Body of pancreas (tissue), 4 donors: ENCODE measurements at regions not wholly inside any gene's neighbourhood (a gene's known extent, or its start where the extent isn't known, plus 50 kb on each side); places are given as distances from the start of the nearest gene placed in this dataset.

ENCODE experiments used
- POLR2A ChIP-seq, 3 donors: fragments of 450-650 bp; IDR thresholded peaks; one replicate each; pipeline ENCODE4 v1.6.1; 2016; ENCODE audit warnings: antibody characterized with exemption in 3 of 3, mild to moderate bottlenecking in 2 of 3
- TF ChIP-seq, protein P1 (sequence below), 7 experiments: fragments of 450-650 bp in 4 of 7; fragments of 200-600 bp in 3 of 7; sonication (generic) in 3 of 7; IDR thresholded peaks; one replicate each; pipeline ENCODE4 v1.5.1; 2016 to 2019; ENCODE audit warnings: antibody characterized with exemption in 7 of 7

DNA sequence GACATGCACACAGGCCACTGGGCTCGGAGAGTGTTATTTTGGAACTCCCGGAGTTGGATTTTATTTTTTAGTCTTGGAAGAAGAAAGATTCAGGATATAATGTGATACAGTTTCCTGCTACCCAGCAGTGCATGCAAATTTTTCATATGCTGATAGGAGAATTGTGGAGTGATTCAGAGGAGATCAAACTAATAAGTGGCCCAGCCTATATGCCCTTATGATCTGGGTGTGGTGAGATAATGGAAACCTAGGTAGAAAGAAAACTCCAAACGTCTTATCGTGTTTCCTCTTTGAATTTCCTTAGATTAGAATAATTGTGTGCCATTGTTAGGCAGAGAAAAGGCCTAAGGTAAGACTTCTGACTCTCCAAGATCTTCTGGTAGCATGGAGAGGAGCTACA is 401.2 kb upstream of the BTBD3 start:
- TF ChIP-seq, protein P1, sequence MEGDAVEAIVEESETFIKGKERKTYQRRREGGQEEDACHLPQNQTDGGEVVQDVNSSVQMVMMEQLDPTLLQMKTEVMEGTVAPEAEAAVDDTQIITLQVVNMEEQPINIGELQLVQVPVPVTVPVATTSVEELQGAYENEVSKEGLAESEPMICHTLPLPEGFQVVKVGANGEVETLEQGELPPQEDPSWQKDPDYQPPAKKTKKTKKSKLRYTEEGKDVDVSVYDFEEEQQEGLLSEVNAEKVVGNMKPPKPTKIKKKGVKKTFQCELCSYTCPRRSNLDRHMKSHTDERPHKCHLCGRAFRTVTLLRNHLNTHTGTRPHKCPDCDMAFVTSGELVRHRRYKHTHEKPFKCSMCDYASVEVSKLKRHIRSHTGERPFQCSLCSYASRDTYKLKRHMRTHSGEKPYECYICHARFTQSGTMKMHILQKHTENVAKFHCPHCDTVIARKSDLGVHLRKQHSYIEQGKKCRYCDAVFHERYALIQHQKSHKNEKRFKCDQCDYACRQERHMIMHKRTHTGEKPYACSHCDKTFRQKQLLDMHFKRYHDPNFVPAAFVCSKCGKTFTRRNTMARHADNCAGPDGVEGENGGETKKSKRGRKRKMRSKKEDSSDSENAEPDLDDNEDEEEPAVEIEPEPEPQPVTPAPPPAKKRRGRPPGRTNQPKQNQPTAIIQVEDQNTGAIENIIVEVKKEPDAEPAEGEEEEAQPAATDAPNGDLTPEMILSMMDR (IDR thresholded peaks at IDR 0.05): no peak
- no peak for TF ChIP-seq POLR2A (IDR thresholded peaks at IDR 0.05)
